GM12874 (cell line): ENCODE measurements at regions not wholly inside any gene's neighbourhood (a gene's known extent, or its start where the extent isn't known, plus 50 kb on each side); places are given as distances from the start of the nearest gene placed in this dataset.
A peak's percentile ranks its signal among the peaks of the same experiment; 100 is the strongest.

ENCODE experiments used
- CTCF ChIP-seq: IDR thresholded peaks from 2 replicates; pipeline ENCODE4 v1.5.1; 2011; ENCODE audit warnings: low read depth, mild to moderate bottlenecking, control low read depth, low read length, moderate library complexity; ENCODE audit not compliant: insufficient read depth

DNA sequence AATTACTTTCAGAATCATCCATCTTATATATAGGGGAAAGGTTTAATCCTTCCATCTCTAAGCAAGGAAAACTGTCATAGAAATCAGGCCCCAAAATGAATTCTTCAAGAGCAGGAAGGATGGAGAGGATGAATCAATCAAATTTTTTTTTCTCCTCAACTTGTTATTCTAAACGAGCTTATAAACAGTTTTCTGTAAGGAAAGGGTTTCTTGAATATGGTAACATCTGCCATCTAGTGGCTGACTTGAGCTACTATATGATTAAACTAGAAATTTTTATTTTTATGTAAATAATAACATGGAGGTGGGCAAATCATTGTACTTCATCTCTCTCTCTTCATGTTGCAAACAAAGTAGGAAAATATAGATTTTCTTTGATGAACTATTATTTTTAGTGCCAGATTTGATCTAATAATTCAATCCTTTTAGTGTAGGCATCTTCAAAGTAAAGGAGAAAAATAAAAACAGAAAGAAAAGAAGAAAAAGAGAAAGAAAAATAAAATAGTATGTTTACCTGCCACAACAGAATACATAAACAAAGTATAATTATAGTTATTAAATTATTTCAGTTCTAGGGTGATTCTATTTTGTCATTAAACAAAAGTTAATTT lies 146.6 kb downstream of the SERPINI1 start:
- 0 out of 2 replicates have a peak, but pooled peaks have one; percentile 24 for TF ChIP-seq CTCF

DNA sequence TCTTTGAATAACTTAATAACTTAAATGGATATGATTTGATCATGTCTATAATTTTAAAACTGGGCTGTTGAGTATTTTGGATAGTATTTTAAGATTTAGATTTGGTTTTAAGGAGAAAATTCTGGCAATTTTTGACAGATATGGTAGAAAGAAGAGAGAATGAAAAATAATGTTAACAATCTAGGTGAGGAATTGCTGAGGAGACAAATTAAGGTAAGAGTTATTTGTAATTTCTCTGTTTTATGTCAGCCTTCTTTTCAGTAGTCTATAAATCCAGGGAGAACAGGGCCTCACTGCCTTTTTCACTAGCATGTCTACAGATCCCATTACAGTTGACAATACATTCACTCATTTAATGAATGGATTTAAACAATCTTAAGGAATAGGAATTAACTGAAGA lies 144.7 kb downstream of the SERPINI1 start:
- TF ChIP-seq CTCF, result no peak

GRCh38 chr3:167876620-167877281 lies 141.2 kb downstream of the SERPINI1 start:
- no peak for TF ChIP-seq CTCF
